Muscle layer of colon (tissue), 2 donors: ENCODE measurements at regions not wholly inside any gene's neighbourhood (a gene's known extent, or its start where the extent isn't known, plus 50 kb on each side); places are given as distances from the start of the nearest gene placed in this dataset.

Experiments used
- H3K27ac ChIP-seq: one replicate; pipeline ENCODE4 v1.7.0; 2013; ENCODE audit warnings: low read depth, mild to moderate bottlenecking, low read length, moderate library complexity
- H3K27me3 ChIP-seq, 2 donors: one replicate each; pipeline ENCODE4 v1.7.0; 2013; ENCODE audit warnings: low read length in 2 of 2, mild to moderate bottlenecking in 2 of 2; ENCODE audit not compliant: insufficient read depth in 2 of 2, control insufficient read depth in 1 of 2
- H3K36me3 ChIP-seq: one replicate; pipeline ENCODE4 v1.7.0; 2013; ENCODE audit warnings: mild to moderate bottlenecking, low read length; ENCODE audit not compliant: insufficient read depth
- H3K4me1 ChIP-seq: one replicate; pipeline ENCODE4 v1.7.0; 2013; ENCODE audit warnings: mild to moderate bottlenecking, low read length; ENCODE audit not compliant: insufficient read depth
- H3K4me3 ChIP-seq, 2 donors: one replicate each; pipeline ENCODE4 v1.7.0; 2013; ENCODE audit warnings: low read length in 2 of 2, low read depth in 1 of 2, mild to moderate bottlenecking in 1 of 2, moderate library complexity in 1 of 2
- H3K9ac ChIP-seq: one replicate; pipeline ENCODE4 v1.7.0; 2013; ENCODE audit warnings: low read length
- H3K9me3 ChIP-seq: one replicate; pipeline ENCODE4 v1.7.0; 2013; ENCODE audit warnings: mild to moderate bottlenecking, low read length
- donor health status: abdominal sarcoma.
- donor health status: Adenocarcinoma of cecum.

- no peaks in the 10 kb centered on the region for H3K36me3 ChIP-seq
- H3K9ac ChIP-seq, result no peak overlapping the region
- H3K9me3 ChIP-seq, result no peaks in the 10 kb centered on the region
- H3K27me3 ChIP-seq, result no peaks in the 10 kb centered on the region
- H3K4me3 ChIP-seq, result no peak overlapping the region
- no peaks in the 10 kb centered on the region for H3K4me1 ChIP-seq
- H3K27ac ChIP-seq, result no peak overlapping the region
These were observed 460.0 kb upstream of the BRINP1 start for GRCh38 chr9:119829186-119829585.

GRCh38 chr9:119827526-119827925 lies 458.3 kb upstream of the BRINP1 start:
- no peaks in the 10 kb centered on the region for H3K4me1 ChIP-seq
- H3K27me3 ChIP-seq, result no peaks in the 10 kb centered on the region
- no peak overlapping the region for H3K4me3 ChIP-seq
- no peak overlapping the region for H3K27ac ChIP-seq
- no peak overlapping the region for H3K9ac ChIP-seq
- no peaks in the 10 kb centered on the region for H3K9me3 ChIP-seq
- no peaks in the 10 kb centered on the region for H3K36me3 ChIP-seq

- H3K4me3 ChIP-seq, result no peak overlapping the region
- H3K36me3 ChIP-seq, result no peaks in the 10 kb centered on the region
- H3K9ac ChIP-seq, result no peak overlapping the region
- no peaks in the 10 kb centered on the region for H3K27me3 ChIP-seq
- no peaks in the 10 kb centered on the region for H3K4me1 ChIP-seq
- no peak overlapping the region for H3K27ac ChIP-seq
- no peaks in the 10 kb centered on the region for H3K9me3 ChIP-seq
These were observed 457.9 kb upstream of the BRINP1 start for GRCh38 chr9:119827126-119827525.

GRCh38 chr9:119818726-119819435 lies 449.6 kb upstream of the BRINP1 start:
- no peak overlapping the region for H3K27ac ChIP-seq
- H3K9ac ChIP-seq, result no peak overlapping the region
- no peaks in the 10 kb centered on the region for H3K36me3 ChIP-seq
- no peaks in the 10 kb centered on the region for H3K27me3 ChIP-seq
- no peaks in the 10 kb centered on the region for H3K9me3 ChIP-seq
- H3K4me1 ChIP-seq, result no peaks in the 10 kb centered on the region
- no peak overlapping the region for H3K4me3 ChIP-seq

- Histone ChIP-seq H3K9me3 (no peaks in the 10 kb centered on the region), H3K4me1 (no peaks in the 10 kb centered on the region), H3K36me3 (no peaks in the 10 kb centered on the region), H3K9ac (no peak overlapping the region), H3K27me3 (no peaks in the 10 kb centered on the region), H3K27ac (no peak overlapping the region), H3K4me3 (no peak overlapping the region)
These were observed 441.6 kb upstream of the BRINP1 start for GRCh38 chr9:119810645-119811429.

- Histone ChIP-seq H3K4me3 (no peak overlapping the region), H3K36me3 (no peaks in the 10 kb centered on the region), H3K27ac (no peak overlapping the region), H3K9me3 (no peaks in the 10 kb centered on the region), H3K9ac (no peak overlapping the region), H3K4me1 (peaks cover 16% of the 10 kb centered on the region), H3K27me3 (no peaks in the 10 kb centered on the region)
These were observed 434.4 kb upstream of the BRINP1 start for GRCh38 chr9:119803679-119804078.

DNA sequence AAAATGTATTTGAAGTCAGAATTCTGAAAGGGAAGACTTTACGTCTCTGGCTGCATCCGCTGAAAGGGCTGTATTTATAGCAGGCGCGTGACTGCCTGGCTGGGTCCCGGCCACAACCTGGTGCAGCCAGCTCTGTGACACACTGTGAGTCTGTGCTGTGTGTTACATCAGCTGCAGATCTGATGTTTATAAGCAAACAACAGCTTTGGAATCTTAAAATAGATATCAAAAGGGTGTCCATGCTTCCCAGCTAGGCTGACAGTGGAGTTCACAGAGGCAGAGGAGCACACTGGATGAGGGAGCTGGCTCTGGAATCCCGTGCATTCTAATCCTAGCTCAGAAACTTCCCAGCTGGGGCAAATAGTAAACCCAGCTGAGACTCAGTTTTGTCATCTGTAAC lies 433.4 kb upstream of the BRINP1 start:
- Histone ChIP-seq H3K9me3 (no peaks in the 10 kb centered on the region), H3K36me3 (no peaks in the 10 kb centered on the region), H3K27ac (no peak overlapping the region), H3K27me3 (no peaks in the 10 kb centered on the region), H3K9ac (no peak overlapping the region), H3K4me3 (no peak overlapping the region), H3K4me1 (peaks cover 16% of the 10 kb centered on the region)

DNA sequence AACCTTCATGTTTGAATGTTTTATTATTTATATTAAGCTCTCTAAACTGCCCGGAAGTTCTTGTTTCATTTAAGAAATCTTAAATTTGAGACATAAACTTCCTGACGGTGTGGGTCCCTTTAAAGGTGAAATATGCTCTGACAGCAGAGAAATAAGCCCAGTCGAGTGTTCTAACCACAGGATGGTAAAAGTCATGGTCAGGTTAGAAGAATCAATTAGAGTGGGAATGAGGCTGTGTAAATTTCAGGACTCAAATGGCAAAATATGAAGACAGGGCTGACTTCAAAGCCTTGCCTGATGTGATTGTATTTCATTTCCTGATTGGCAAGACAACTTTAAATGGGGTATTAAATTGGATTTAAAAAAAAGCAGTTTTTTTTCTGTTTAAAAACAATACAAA lies 432.9 kb upstream of the BRINP1 start:
- no peaks in the 10 kb centered on the region for H3K36me3 ChIP-seq
- no peaks in the 10 kb centered on the region for H3K27me3 ChIP-seq
- H3K9ac ChIP-seq, result no peak overlapping the region
- peaks cover 16% of the 10 kb centered on the region for H3K4me1 ChIP-seq
- no peaks in the 10 kb centered on the region for H3K9me3 ChIP-seq
- H3K4me3 ChIP-seq, result no peak overlapping the region
- H3K27ac ChIP-seq, result peak overlapping the region; percentile 10

DNA sequence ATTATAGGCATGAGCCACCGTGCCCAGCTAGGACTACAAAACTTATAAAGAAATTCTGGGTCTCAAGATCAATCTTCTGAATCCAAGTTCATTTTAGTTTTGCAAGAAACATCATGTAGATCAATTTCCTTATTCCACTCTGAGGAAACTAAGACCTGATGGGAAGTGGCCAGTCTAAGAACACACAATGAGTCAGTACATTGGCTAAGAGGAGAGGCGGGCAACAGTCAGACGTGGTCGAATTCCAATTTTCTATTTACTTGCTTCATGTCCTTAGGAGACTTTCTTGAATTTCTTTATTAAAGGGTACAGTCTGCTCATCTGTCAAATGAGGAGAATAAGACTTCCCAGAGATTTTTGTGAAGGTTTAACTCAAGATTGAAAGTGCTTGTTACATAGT lies 432.1 kb upstream of the BRINP1 start:
- Histone ChIP-seq H3K4me3 (no peak overlapping the region), H3K4me1 (peaks cover 16% of the 10 kb centered on the region), H3K9me3 (no peaks in the 10 kb centered on the region), H3K27me3 (no peaks in the 10 kb centered on the region), H3K27ac (no peak overlapping the region), H3K36me3 (no peaks in the 10 kb centered on the region), H3K9ac (no peak overlapping the region)

DNA sequence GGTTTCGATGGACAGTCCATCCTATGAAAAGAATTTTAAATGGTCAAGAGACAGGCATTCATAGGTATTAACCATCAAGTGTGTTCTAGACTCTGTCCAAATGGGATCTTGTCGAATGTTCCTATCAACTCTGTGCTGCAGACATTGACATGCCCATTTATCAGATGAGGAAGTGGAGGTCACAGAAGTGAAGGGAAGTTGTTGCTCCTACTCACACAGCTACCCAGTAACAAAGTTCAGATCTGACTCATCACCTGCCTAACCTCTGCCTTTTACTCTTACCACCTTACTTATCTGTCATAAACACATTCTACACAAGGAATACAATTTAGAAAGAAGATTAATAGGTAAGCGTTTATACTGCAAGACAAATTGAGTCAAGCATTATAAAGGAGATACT lies 426.2 kb upstream of the BRINP1 start:
- Histone ChIP-seq H3K27ac (no peak overlapping the region), H3K9me3 (no peaks in the 10 kb centered on the region), H3K27me3 (no peaks in the 10 kb centered on the region), H3K4me3 (no peak overlapping the region), H3K4me1 (no peaks in the 10 kb centered on the region), H3K9ac (no peak overlapping the region), H3K36me3 (no peaks in the 10 kb centered on the region)

DNA sequence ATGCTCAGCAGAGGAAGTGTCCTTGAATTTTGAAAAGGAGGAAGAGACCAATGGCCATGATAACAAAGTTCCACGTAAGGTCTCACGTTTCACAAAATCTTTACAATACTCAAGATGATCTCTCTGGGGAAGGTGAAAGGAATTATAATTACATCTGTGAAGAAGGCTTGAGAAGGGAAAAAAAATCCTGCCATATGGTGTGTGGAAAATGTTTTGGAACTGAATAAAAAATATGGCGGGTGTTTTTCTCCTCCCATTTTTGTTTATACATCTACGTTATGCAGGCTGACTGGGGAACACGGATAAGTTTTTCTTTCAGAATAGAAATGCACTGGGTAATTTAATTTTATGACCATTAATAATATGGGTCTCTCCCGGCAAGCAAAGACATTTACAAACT lies 425.6 kb upstream of the BRINP1 start:
- H3K36me3 ChIP-seq, result no peaks in the 10 kb centered on the region
- H3K27me3 ChIP-seq, result no peaks in the 10 kb centered on the region
- no peak overlapping the region for H3K4me3 ChIP-seq
- no peaks in the 10 kb centered on the region for H3K9me3 ChIP-seq
- H3K9ac ChIP-seq, result no peak overlapping the region
- H3K27ac ChIP-seq, result no peak overlapping the region
- no peaks in the 10 kb centered on the region for H3K4me1 ChIP-seq

DNA sequence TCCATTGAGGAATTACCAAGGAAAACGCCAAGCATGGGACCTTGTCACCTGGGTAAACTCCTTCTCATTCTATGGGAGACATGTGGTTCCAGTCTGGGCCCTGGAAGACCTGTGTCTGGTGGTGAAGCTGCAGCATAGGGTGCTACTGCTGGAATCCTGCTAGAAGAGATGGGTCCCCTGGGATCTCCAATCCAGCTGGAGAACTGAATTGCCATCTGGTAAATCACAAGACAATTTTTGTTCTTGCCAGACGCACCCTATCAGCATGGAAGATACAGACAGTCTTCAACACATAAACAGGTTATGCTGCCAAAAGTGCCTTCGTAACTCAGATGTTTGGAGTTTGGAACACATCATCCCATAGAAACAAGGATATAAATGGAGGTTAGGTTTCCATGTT lies 424.0 kb upstream of the BRINP1 start:
- H3K9ac ChIP-seq, result no peak overlapping the region
- no peak overlapping the region for H3K27ac ChIP-seq
- H3K4me1 ChIP-seq, result no peaks in the 10 kb centered on the region
- H3K9me3 ChIP-seq, result no peaks in the 10 kb centered on the region
- no peaks in the 10 kb centered on the region for H3K27me3 ChIP-seq
- no peaks in the 10 kb centered on the region for H3K36me3 ChIP-seq
- no peak overlapping the region for H3K4me3 ChIP-seq
